Psoas muscle (tissue), 7 donors: ENCODE measurements at regions not wholly inside any gene's neighbourhood (a gene's known extent, or its start where the extent isn't known, plus 50 kb on each side); places are given as distances from the start of the nearest gene placed in this dataset.

ENCODE experiments used
- ATAC-seq, 4 donors: fragments of 200-7000 bp; cut with Tn5 transposase; one replicate each; pipeline ENCODE4 v1.9.1; 2020; ENCODE audit warnings: moderate library complexity in 3 of 4, mild to moderate bottlenecking in 2 of 4
- DNase-seq, 2 donors: peaks; one replicate each; pipeline ENCODE4 v3.0.0-alpha.2; 2020
- H3K27ac ChIP-seq: fragments of 200-600 bp; one replicate; pipeline ENCODE4 v1.8.0; 2022
- H3K27me3 ChIP-seq, 3 donors: fragments of 200-600 bp in 1 of 3; one replicate each; pipeline versions ENCODE4 v1.6.1 to v1.8.0; 2013 to 2022; ENCODE audit warnings: low read length in 2 of 3, mild to moderate bottlenecking in 2 of 3, moderate library complexity in 1 of 3; ENCODE audit not compliant: insufficient read depth in 3 of 3
- H3K36me3 ChIP-seq, 2 donors: fragments of 200-600 bp in 1 of 2; one replicate each; pipeline versions ENCODE4 v1.6.1 to v1.8.0; 2013 to 2022; ENCODE audit warnings: low read depth in 1 of 2, mild to moderate bottlenecking in 1 of 2, moderate library complexity in 1 of 2; ENCODE audit not compliant: insufficient read depth in 1 of 2
- H3K4me1 ChIP-seq: fragments of 200-600 bp; one replicate; pipeline ENCODE4 v1.8.0; 2022
- H3K4me3 ChIP-seq: fragments of 200-600 bp; one replicate; pipeline ENCODE4 v1.8.0; 2022; ENCODE audit warnings: mild to moderate bottlenecking
- H3K9me3 ChIP-seq: fragments of 200-600 bp; one replicate; pipeline ENCODE4 v1.8.0; 2022
- CTCF ChIP-seq: fragments of 200-600 bp; IDR thresholded peaks from one replicate; pipeline ENCODE4 v1.8.0; 2022; ENCODE audit warnings: antibody characterized with exemption
- WGBS, 3 donors: extraction: QIAGEN DNeasy Blood & Tissue Kit; methylation state at CpG; one replicate each; pipeline versions ENCODE4 v1.1.6 to v1.1.7; 2013; 5-methylcytosine and 5-hydroxymethylcytosine counted together
- intact Hi-C, 2 donors: fragments of 100-400 bp; cut with DNase I; formaldehyde crosslinking; loops; one replicate each; pipeline versions ENCODE4 v1.11.0 to v1.14.2; 2022
- donor health status: healthy with polysubstance abuse.
- donor health status: DM: no; HTN: no; CAD: no; lungs with moderate emphysema.
- donor health status: Bipolar disorder and iron deficiency.
- donor health status: healthy.
- donor health status: DM: yes; HTN: yes; CAD: no.
- donor health status: DM: no; HTN: no; CAD: no.
- donor health status: DM: yes; HTN: yes; CAD: no.

GRCh38 chr10:3584926-3585784 is 199.9 kb downstream of the KLF6 start:
- H3K4me1 ChIP-seq = no peaks in the 10 kb centered on the region
- no peak overlapping the region for H3K4me3 ChIP-seq
- no peaks in the 10 kb centered on the region for H3K36me3 ChIP-seq
- 80 to 86% (median 84%) methylated on average over 22 of the region's 22 CpGs for WGBS, 3 donors
- TF ChIP-seq CTCF = no peak
- intact Hi-C loops = no loop called here
- no peaks in the 10 kb centered on the region for H3K9me3 ChIP-seq
- no peak for ATAC-seq
- no peaks in the 10 kb centered on the region for H3K27me3 ChIP-seq
- no peak overlapping the region for H3K27ac ChIP-seq
- no peak for DNase-seq

DNA sequence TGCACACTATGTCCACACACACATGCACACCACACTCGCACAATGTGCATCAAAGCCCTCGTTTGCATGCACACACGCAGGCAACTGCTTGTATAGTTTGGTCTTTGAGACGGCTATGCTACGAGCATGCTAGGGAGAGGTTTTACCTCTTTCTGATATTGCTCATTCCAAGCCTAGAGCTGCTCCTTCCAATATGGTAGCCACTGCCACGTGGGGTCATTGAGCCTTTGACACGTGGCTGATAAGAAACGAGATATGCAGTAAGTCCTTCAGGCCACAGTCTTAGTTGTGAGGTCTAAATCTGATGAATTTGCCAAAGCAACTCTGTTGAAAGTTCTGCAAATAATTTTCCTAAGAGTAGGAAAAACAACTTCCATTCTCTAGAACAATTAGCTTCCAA is 204.4 kb downstream of the KLF6 start:
- Histone ChIP-seq H3K27me3 (no peaks in the 10 kb centered on the region), H3K4me1 (peaks cover 4% of the 10 kb centered on the region), H3K36me3 (no peaks in the 10 kb centered on the region), H3K4me3 (no peak overlapping the region), H3K27ac (no peak overlapping the region), H3K9me3 (no peaks in the 10 kb centered on the region)
- TF ChIP-seq CTCF = no peak
- no peak for DNase-seq
- intact Hi-C loops = no loop called here
- ATAC-seq = no peak
- 76 to 93% (median 91%) methylated on average over 8 of the region's 8 CpGs for WGBS, 3 donors

DNA sequence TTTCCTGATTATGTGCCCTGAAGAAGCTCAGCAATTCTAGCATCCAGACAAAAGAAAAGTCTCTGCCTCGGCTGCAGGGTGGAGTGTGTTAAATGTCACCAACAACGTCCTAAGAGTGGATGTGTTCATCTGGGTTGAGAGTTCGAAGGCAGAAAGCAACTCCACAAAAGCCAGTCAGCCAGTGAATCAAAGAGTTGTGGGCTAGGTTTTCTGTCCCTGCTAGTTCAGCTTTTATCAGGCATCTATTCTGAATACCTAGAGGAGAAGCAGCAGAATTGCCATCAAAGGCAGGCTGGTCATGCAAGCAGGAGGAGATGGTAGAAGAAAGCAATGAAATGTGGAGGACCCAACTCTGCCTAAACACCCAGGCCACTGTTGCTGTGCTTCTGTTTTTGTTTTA is 205.2 kb downstream of the KLF6 start:
- H3K27ac ChIP-seq = no peak overlapping the region
- DNase-seq (no peak), ATAC-seq (no peak)
- no peak overlapping the region for H3K4me3 ChIP-seq
- no peaks in the 10 kb centered on the region for H3K36me3 ChIP-seq
- 29 to 44% (median 40%) methylated on average over 3 of the region's 3 CpGs for WGBS, 3 donors
- H3K9me3 ChIP-seq = no peaks in the 10 kb centered on the region
- peaks cover 11% of the 10 kb centered on the region for H3K4me1 ChIP-seq
- no peak for TF ChIP-seq CTCF
- no peaks in the 10 kb centered on the region for H3K27me3 ChIP-seq
- intact Hi-C loops = no loop called here

- DNase-seq = no peak
- no peak for TF ChIP-seq CTCF
- no peaks in the 10 kb centered on the region for H3K27me3 ChIP-seq
- no peaks in the 10 kb centered on the region for H3K9me3 ChIP-seq
- no peak for ATAC-seq
- H3K27ac ChIP-seq = no peak overlapping the region
- intact Hi-C loops = no loop called here
- H3K36me3 ChIP-seq = no peaks in the 10 kb centered on the region
- H3K4me1 ChIP-seq = peaks cover 23% of the 10 kb centered on the region
- no peak overlapping the region for H3K4me3 ChIP-seq
Observed at GRCh38 chr10:3578682-3579081, 206.3 kb downstream of the KLF6 start.

DNA sequence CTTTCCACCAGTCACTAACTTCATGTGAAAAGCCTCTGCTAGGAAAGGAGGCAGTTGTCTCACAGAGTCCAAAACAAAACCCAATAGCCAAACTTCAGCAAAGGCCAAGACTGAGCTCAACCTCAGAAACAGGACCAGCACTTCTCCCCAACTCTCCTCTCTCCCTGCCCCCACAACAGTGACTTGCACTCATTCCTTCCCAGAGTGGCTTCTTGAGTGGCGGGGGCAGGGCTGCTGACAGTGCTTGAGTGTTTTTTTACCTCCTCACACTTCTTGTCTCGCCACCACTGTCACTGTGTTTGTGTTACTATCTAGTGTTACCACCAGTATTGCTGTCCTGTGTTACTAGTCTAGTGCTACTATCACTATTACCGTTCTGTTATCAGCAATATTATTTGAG is 206.8 kb downstream of the KLF6 start:
- no peak overlapping the region for H3K4me3 ChIP-seq
- no peak for TF ChIP-seq CTCF
- ATAC-seq (no peak), DNase-seq (no peak)
- intact Hi-C loops = no loop called here
- 94 to 100% (median 95%) methylated on average over 3 of the region's 3 CpGs for WGBS, 3 donors
- H3K36me3 ChIP-seq = no peaks in the 10 kb centered on the region
- no peaks in the 10 kb centered on the region for H3K27me3 ChIP-seq
- no peaks in the 10 kb centered on the region for H3K9me3 ChIP-seq
- H3K27ac ChIP-seq = no peak overlapping the region
- H3K4me1 ChIP-seq = peaks cover 28% of the 10 kb centered on the region
